ENCODE measurements at regions not wholly inside any gene's neighbourhood (a gene's known extent, or its start where the extent isn't known, plus 50 kb on each side); places are given as distances from the start of the nearest gene placed in this dataset.

GRCh38 chr18:76195601-76196000 lies 299.4 kb downstream of the ZNF516 start:
- ChIA-PET POLR2A (no interaction called here), CTCF (no interaction called here)
- H3K27me3 ChIP-seq (ENCODE audit: control insufficient read depth in 1 of 2, insufficient read depth in 2 of 2, low read length in 2 of 2) = no peaks in the 10 kb centered on the region
- H3K36me3 Mint-ChIP-seq (ENCODE audit: low read depth) = no peaks in the 10 kb centered on the region
- no peaks in the 10 kb centered on the region for H3K4me1 ChIP-seq (ENCODE audit: insufficient read depth, low read length)
- no peak for TF ChIP-seq CTCF (IDR thresholded peaks at IDR 0.05)
- no peak overlapping the region for H3K4me3 ChIP-seq (ENCODE audit: low read length)
- no peak overlapping the region for H3K27ac ChIP-seq (ENCODE audit: low read depth in 1 of 2, low read length in 2 of 2)
- no peak overlapping the region for H3K27ac Mint-ChIP-seq
- no peaks in the 10 kb centered on the region for H3K4me1 Mint-ChIP-seq (ENCODE audit: low read depth)
- no peak overlapping the region for H3K4me3 Mint-ChIP-seq
- intact Hi-C loops (cut with DNase I, micrococcal nuclease) = no loop called here
- H3K9me3 Mint-ChIP-seq = peaks cover 8% of the 10 kb centered on the region
- ATAC-seq (ENCODE audit: poor library complexity) (no peak), DNase-seq (no peak)
- no peaks in the 10 kb centered on the region for H3K36me3 ChIP-seq (ENCODE audit: insufficient read depth, low read length)
- peaks cover 0 to 5% of the 10 kb centered on the region in 2 experiments for H3K9me3 ChIP-seq (ENCODE audit: control insufficient read depth in 1 of 2, insufficient read depth in 1 of 2, low read length in 2 of 2)
- peaks cover 15% of the 10 kb centered on the region for H3K27me3 Mint-ChIP-seq

GRCh38 chr18:76188097-76188496 lies 306.9 kb downstream of the ZNF516 start:
- peaks cover 5% of the 10 kb centered on the region for H3K9me3 Mint-ChIP-seq
- ATAC-seq (ENCODE audit: poor library complexity) = no peak
- POLR2A ChIA-PET = no interaction called here
- Histone ChIP-seq H3K4me1 (ENCODE audit: insufficient read depth, low read length) (no peaks in the 10 kb centered on the region), H3K27me3 (ENCODE audit: control insufficient read depth in 1 of 2, insufficient read depth in 2 of 2, low read length in 2 of 2) (no peaks in the 10 kb centered on the region), H3K9me3 (ENCODE audit: control insufficient read depth in 1 of 2, insufficient read depth in 1 of 2, low read length in 2 of 2) (peaks cover 0 to 8% of the 10 kb centered on the region in 2 experiments), H3K4me3 (ENCODE audit: low read length) (no peak overlapping the region), H3K27ac (ENCODE audit: low read depth in 1 of 2, low read length in 2 of 2) (no peak overlapping the region), H3K36me3 (ENCODE audit: insufficient read depth, low read length) (no peaks in the 10 kb centered on the region)
- no peak overlapping the region for H3K4me3 Mint-ChIP-seq
- H3K27ac Mint-ChIP-seq = no peak overlapping the region
- no peak for DNase-seq
- H3K27me3 Mint-ChIP-seq = peaks cover 7% of the 10 kb centered on the region
- intact Hi-C loops (cut with DNase I, micrococcal nuclease) = no loop called here
- TF ChIP-seq CTCF (IDR thresholded peaks at IDR 0.05) = no peak
- H3K4me1 Mint-ChIP-seq (ENCODE audit: low read depth) = no peaks in the 10 kb centered on the region
- no peaks in the 10 kb centered on the region for H3K36me3 Mint-ChIP-seq (ENCODE audit: low read depth)
- CTCF ChIA-PET = no interaction called here

GRCh38 chr18:76179257-76179656 lies 315.8 kb downstream of the ZNF516 start:
- Mint-ChIP-seq H3K36me3 (ENCODE audit: low read depth) (no peaks in the 10 kb centered on the region), H3K4me3 (no peak overlapping the region), H3K27me3 (no peaks in the 10 kb centered on the region), H3K9me3 (no peaks in the 10 kb centered on the region), H3K4me1 (ENCODE audit: low read depth) (no peaks in the 10 kb centered on the region), H3K27ac (no peak overlapping the region)
- no peak overlapping the region for H3K27ac ChIP-seq (ENCODE audit: low read depth in 1 of 2, low read length in 2 of 2)
- no peaks in the 10 kb centered on the region for H3K36me3 ChIP-seq (ENCODE audit: insufficient read depth, low read length)
- ChIA-PET CTCF (no interaction called here), POLR2A (no interaction called here)
- no peak for DNase-seq
- H3K27me3 ChIP-seq (ENCODE audit: control insufficient read depth in 1 of 2, insufficient read depth in 2 of 2, low read length in 2 of 2) = no peaks in the 10 kb centered on the region
- ATAC-seq (ENCODE audit: poor library complexity) = no peak
- no peak overlapping the region for H3K4me3 ChIP-seq (ENCODE audit: low read length)
- no peaks in the 10 kb centered on the region for H3K4me1 ChIP-seq (ENCODE audit: insufficient read depth, low read length)
- TF ChIP-seq CTCF (IDR thresholded peaks at IDR 0.05) = no peak
- H3K9me3 ChIP-seq (ENCODE audit: control insufficient read depth in 1 of 2, insufficient read depth in 1 of 2, low read length in 2 of 2) = no peaks in the 10 kb centered on the region
- intact Hi-C loops (cut with DNase I, micrococcal nuclease) = no loop called here
